DOHH2 (cell line): ENCODE measurements at regions not wholly inside any gene's neighbourhood (a gene's known extent, or its start where the extent isn't known, plus 50 kb on each side); places are given as distances from the start of the nearest gene placed in this dataset.

Experiments
- H3F3A ChIP-seq: fragments of 200-600 bp; sonication (generic), shearing (Covaris generic); 2 replicates; pipeline ENCODE4 v1.6.0; 2016; ENCODE audit warnings: antibody characterized with exemption, mild to moderate bottlenecking; ENCODE audit not compliant: control insufficient read depth, insufficient read depth
- H3K27ac ChIP-seq: fragments of 200-600 bp; sonication (generic); 2 replicates; pipeline ENCODE4 v1.5.1; 2014; ENCODE audit warnings: low read depth, mild to moderate bottlenecking, low read length, moderate library complexity
- H3K27me3 ChIP-seq: fragments of 200-600 bp; sonication (generic); 2 replicates; pipeline ENCODE4 v1.6.1; 2014; ENCODE audit warnings: mild to moderate bottlenecking, low read length, mixed read lengths; ENCODE audit not compliant: control insufficient read depth
- H3K36me3 ChIP-seq: fragments of 200-600 bp; sonication (generic); 2 replicates; pipeline ENCODE4 v1.6.1; 2014; ENCODE audit warnings: mild to moderate bottlenecking, low read length, moderate library complexity, mixed read lengths; ENCODE audit not compliant: control insufficient read depth
- H3K4me1 ChIP-seq: fragments of 200-600 bp; sonication (generic); 2 replicates; pipeline ENCODE4 v1.6.1; 2014; ENCODE audit warnings: mild to moderate bottlenecking, low read length, mixed read lengths; ENCODE audit not compliant: control insufficient read depth
- H3K4me2 ChIP-seq: fragments of 200-600 bp; sonication (generic); 2 replicates; pipeline ENCODE4 v1.6.0; 2014; ENCODE audit warnings: mild to moderate bottlenecking, low read length, moderate library complexity
- H3K4me3 ChIP-seq: fragments of 200-600 bp; sonication (generic); 2 replicates; pipeline ENCODE4 v1.5.1; 2014; ENCODE audit warnings: mild to moderate bottlenecking, low read length, mixed read lengths
- H3K79me2 ChIP-seq: fragments of 200-600 bp; sonication (generic); 2 replicates; pipeline ENCODE4 v1.6.1; 2014; ENCODE audit warnings: mild to moderate bottlenecking, low read length, mixed read lengths; ENCODE audit not compliant: control insufficient read depth
- H3K9me2 ChIP-seq: fragments of 200-600 bp; sonication (generic); replicated peaks from 2 replicates; pipeline ENCODE4 v1.6.1; 2014; ENCODE audit warnings: mild to moderate bottlenecking, low read length, mixed read lengths; ENCODE audit not compliant: control insufficient read depth
- H3K9me3 ChIP-seq: fragments of 200-600 bp; sonication (generic); 2 replicates; pipeline ENCODE4 v1.6.1; 2014; ENCODE audit warnings: antibody characterized with exemption, low read length, mixed read lengths; ENCODE audit not compliant: control insufficient read depth, insufficient read depth
- H4K20me1 ChIP-seq: fragments of 200-600 bp; sonication (generic); 2 replicates; pipeline ENCODE4 v1.6.0; 2014; ENCODE audit warnings: low read depth, mild to moderate bottlenecking, antibody characterized with exemption, low read length, moderate library complexity; ENCODE audit not compliant: control insufficient read depth, insufficient read depth
- CTCF ChIP-seq: fragments of 200-600 bp; sonication (generic); IDR thresholded peaks from one replicate; pipeline ENCODE4 v1.5.1; 2014; ENCODE audit warnings: antibody characterized with exemption, mild to moderate bottlenecking, low read depth, low read length; ENCODE audit not compliant: poor library complexity, severe bottlenecking
- EZH2phosphoT487 ChIP-seq: fragments of 200-600 bp; sonication (generic); IDR thresholded peaks from 2 replicates; pipeline ENCODE4 v1.6.1; 2017; ENCODE audit warnings: borderline replicate concordance, mild to moderate bottlenecking, antibody characterized with exemption, low read length, moderate library complexity, mixed read lengths

- Histone ChIP-seq H3K79me2 (no peaks in the 10 kb centered on the region), H3K27me3 (no peaks in the 10 kb centered on the region), H3K4me1 (no peaks in the 10 kb centered on the region), H3K9me2 (no peaks in the 10 kb centered on the region), H3K4me3 (no peak overlapping the region), H3K9me3 (no peaks in the 10 kb centered on the region), H3K36me3 (no peaks in the 10 kb centered on the region), H3K4me2 (no peak overlapping the region), H4K20me1 (no peaks in the 10 kb centered on the region), H3F3A (no peaks in the 10 kb centered on the region), H3K27ac (no peak overlapping the region)
- TF ChIP-seq CTCF: no peak
- no peak for TF ChIP-seq EZH2phosphoT487
Measured at GRCh38 chr10:61559615-61560014, 103.1 kb upstream of the CABCOCO1 start.

- no peak overlapping the region for H3K27ac ChIP-seq
- no peaks in the 10 kb centered on the region for H3K27me3 ChIP-seq
- H3K9me3 ChIP-seq: no peaks in the 10 kb centered on the region
- no peaks in the 10 kb centered on the region for H3K79me2 ChIP-seq
- no peak overlapping the region for H3K4me3 ChIP-seq
- no peaks in the 10 kb centered on the region for H3F3A ChIP-seq
- no peak overlapping the region for H3K4me2 ChIP-seq
- TF ChIP-seq EZH2phosphoT487 (no peak), CTCF (no peak)
- no peaks in the 10 kb centered on the region for H3K4me1 ChIP-seq
- no peaks in the 10 kb centered on the region for H4K20me1 ChIP-seq
- no peaks in the 10 kb centered on the region for H3K36me3 ChIP-seq
- no peaks in the 10 kb centered on the region for H3K9me2 ChIP-seq
Measured at GRCh38 chr10:61558188-61558587, 104.5 kb upstream of the CABCOCO1 start.

- TF ChIP-seq EZH2phosphoT487 (no peak), CTCF (no peak)
- Histone ChIP-seq H3K4me1 (no peaks in the 10 kb centered on the region), H3K4me3 (no peak overlapping the region), H3K9me3 (no peaks in the 10 kb centered on the region), H3K79me2 (no peaks in the 10 kb centered on the region), H3K9me2 (no peaks in the 10 kb centered on the region), H3K27ac (no peak overlapping the region), H3K27me3 (no peaks in the 10 kb centered on the region), H3K4me2 (no peak overlapping the region), H4K20me1 (no peaks in the 10 kb centered on the region), H3F3A (no peaks in the 10 kb centered on the region), H3K36me3 (no peaks in the 10 kb centered on the region)
Measured at GRCh38 chr10:61554925-61555324, 101.7 kb upstream of the TMEM26 start.

- Histone ChIP-seq H3K4me2 (no peak overlapping the region), H4K20me1 (no peaks in the 10 kb centered on the region), H3K27ac (no peak overlapping the region), H3K9me3 (no peaks in the 10 kb centered on the region), H3F3A (no peaks in the 10 kb centered on the region), H3K4me3 (no peak overlapping the region), H3K36me3 (no peaks in the 10 kb centered on the region), H3K79me2 (no peaks in the 10 kb centered on the region), H3K9me2 (no peaks in the 10 kb centered on the region), H3K27me3 (no peaks in the 10 kb centered on the region), H3K4me1 (no peaks in the 10 kb centered on the region)
- TF ChIP-seq EZH2phosphoT487 (no peak), CTCF (no peak)
Measured at GRCh38 chr10:61549861-61550260, 96.7 kb upstream of the TMEM26 start.
